Activated CD4-positive, alpha-beta T cell treated with anti-CD3 and anti-CD28 coated beads for 36 hours (primary cell): ENCODE measurements at regions not wholly inside any gene's neighbourhood (a gene's known extent, or its start where the extent isn't known, plus 50 kb on each side); places are given as distances from the start of the nearest gene placed in this dataset.
"Not testable (repeated sequence)": the region's sequence is repeated elsewhere in the genome, so short reads cannot be mapped to it uniquely, and the experiment has no call there.

Experiments
- ATAC-seq: fragments of 200-7000 bp; cut with Tn5 transposase; one replicate; pipeline ENCODE4 v1.10.0; 2021; ENCODE audit warnings: mild to moderate bottlenecking, moderate library complexity
- CTCF ChIA-PET: fragments of 350-600 bp; sonication (Branson Sonifier 250); formaldehyde crosslinking; loops from one replicate; lab custom pipeline; 2021; ENCODE audit warnings: antibody characterized with exemption; lab: Charles Lee
- POLR2A ChIA-PET: fragments of 350-600 bp; sonication (Branson Sonifier 250); formaldehyde crosslinking; loops from one replicate; lab custom pipeline; 2021; ENCODE audit warnings: antibody characterized with exemption, inconsistent platforms; lab: Charles Lee
- DNase-seq: peaks from one replicate; pipeline ENCODE4 v3.0.0-alpha.2; 2020
- H3K27ac Mint-ChIP-seq: one replicate; pipeline ENCODE4 v1.8.0; 2021; ENCODE audit warnings: mixed read lengths
- H3K27me3 Mint-ChIP-seq: one replicate; pipeline ENCODE4 v1.8.0; 2021; ENCODE audit warnings: mixed read lengths
- H3K36me3 Mint-ChIP-seq: one replicate; pipeline ENCODE4 v1.8.0; 2021; ENCODE audit warnings: low read depth, mixed read lengths
- H3K4me1 Mint-ChIP-seq: one replicate; pipeline ENCODE4 v1.8.0; 2021; ENCODE audit warnings: mixed read lengths
- H3K4me3 Mint-ChIP-seq: one replicate; pipeline ENCODE4 v1.8.0; 2021; ENCODE audit warnings: mild to moderate bottlenecking, moderate library complexity, mixed read lengths
- H3K9me3 Mint-ChIP-seq: one replicate; pipeline ENCODE4 v1.8.0; 2021; ENCODE audit warnings: low read depth, mixed read lengths
- intact Hi-C, 2 experiments: fragments of 100-400 bp; cut with DNase I in 1 of 2; cut with micrococcal nuclease in 1 of 2; formaldehyde crosslinking; loops; one replicate each; pipeline versions ENCODE4 v1.14.2 to v1.15.1; 2022 to 2024; cut with DNase I, micrococcal nuclease

DNA sequence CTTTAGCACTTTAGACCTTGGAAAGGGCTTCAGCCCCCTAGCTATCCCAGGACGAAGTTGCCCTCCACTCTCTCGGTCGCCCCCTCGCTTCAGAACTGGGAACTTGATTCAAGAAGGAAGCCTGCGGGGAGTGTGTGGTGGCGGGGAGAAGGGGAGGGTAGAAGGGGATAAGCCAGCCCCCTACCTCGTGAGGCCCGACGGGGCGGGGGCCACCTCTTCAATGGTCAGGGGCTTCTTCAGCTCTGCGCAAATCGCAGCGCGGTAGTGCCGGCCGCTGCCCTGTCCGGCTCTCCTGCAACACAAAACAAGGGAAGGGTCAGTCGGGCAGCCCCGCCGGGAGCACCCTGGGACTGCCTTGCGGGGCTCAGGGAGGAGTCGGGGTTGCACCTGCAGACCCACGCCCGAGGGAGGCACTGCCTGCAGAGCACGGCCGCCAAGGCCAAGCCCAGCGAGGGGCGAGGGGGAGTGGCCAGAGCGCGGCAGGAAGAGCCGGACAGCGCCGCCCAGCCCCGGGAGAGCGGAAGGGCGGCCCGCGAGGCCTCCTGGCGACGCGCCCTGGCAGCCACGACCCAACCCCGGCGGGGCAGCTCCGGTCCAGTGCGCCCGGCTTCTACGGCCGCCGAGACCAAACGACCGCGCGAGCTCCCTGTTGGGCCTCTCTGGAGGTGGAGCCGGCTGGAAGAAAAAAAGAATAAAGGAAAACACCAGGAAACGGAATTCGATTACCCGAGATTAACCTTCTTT is 56.2 kb upstream of the RASAL2 start:
- CTCF ChIA-PET = interaction anchor here (0.6 kb wide), 1 partner anchor 13 kb away, joined by 3 read pairs; no protein-coding TSS in a partner anchor
- Mint-ChIP-seq H3K36me3 (no peaks in the 10 kb centered on the region), H3K27ac (no peak overlapping the region), H3K9me3 (peaks cover 8% of the 10 kb centered on the region), H3K4me1 (no peaks in the 10 kb centered on the region), H3K27me3 (peaks cover 17% of the 10 kb centered on the region), H3K4me3 (no peak overlapping the region)
- ATAC-seq (no peak), DNase-seq (peak; percentile 4)
- intact Hi-C loops = no loop called here
- POLR2A ChIA-PET = no interaction called here

GRCh38 chr1:178038372-178038771 is 55.5 kb upstream of the RASAL2 start:
- ChIA-PET CTCF (no interaction called here), POLR2A (no interaction called here)
- no peak for DNase-seq
- H3K4me1 Mint-ChIP-seq = no peaks in the 10 kb centered on the region
- peaks cover 17% of the 10 kb centered on the region for H3K27me3 Mint-ChIP-seq
- H3K27ac Mint-ChIP-seq = no peak overlapping the region
- no peak overlapping the region for H3K4me3 Mint-ChIP-seq
- ATAC-seq = no peak
- intact Hi-C loops = no loop called here
- H3K9me3 Mint-ChIP-seq = peaks cover 8% of the 10 kb centered on the region
- no peaks in the 10 kb centered on the region for H3K36me3 Mint-ChIP-seq

- ChIA-PET CTCF (no interaction called here), POLR2A (no interaction called here)
- Mint-ChIP-seq H3K27me3 (peaks cover 17% of the 10 kb centered on the region), H3K9me3 (peaks cover 8% of the 10 kb centered on the region), H3K4me3 (no peak overlapping the region), H3K36me3 (no peaks in the 10 kb centered on the region), H3K4me1 (no peaks in the 10 kb centered on the region), H3K27ac (no peak overlapping the region)
- ATAC-seq (no peak), DNase-seq (no peak)
- intact Hi-C loops = no loop called here
Measured at GRCh38 chr1:178039891-178040290, 54.0 kb upstream of the RASAL2 start.

DNA sequence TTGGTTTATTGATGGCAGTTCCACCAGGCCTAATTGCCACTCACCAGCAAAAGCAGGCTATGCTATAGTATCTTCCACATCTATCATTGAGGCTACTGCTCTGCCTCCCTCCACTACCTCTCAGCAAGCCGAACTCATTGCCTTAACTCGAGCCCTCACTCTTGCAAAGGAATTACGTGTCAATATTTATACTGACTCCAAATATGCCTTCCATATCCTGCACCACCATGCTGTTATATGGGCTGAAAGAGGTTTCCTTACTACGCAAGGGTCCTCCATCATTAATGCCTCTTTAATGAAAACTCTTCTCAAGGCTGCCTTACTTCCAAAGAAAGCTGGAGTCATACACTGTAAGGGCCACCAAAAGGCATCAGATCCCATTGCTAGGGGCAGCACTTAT is 50.0 kb upstream of the RASAL2 start:
- DNase-seq, CTCF ChIA-PET, H3K9me3 Mint-ChIP-seq, H3K27me3 Mint-ChIP-seq, H3K36me3 Mint-ChIP-seq, H3K27ac Mint-ChIP-seq, H3K4me1 Mint-ChIP-seq, POLR2A ChIA-PET, H3K4me3 Mint-ChIP-seq, intact Hi-C loops, ATAC-seq: not testable (repeated sequence)
